ENCODE measurements at regions not wholly inside any gene's neighbourhood (a gene's known extent, or its start where the extent isn't known, plus 50 kb on each side); places are given as distances from the start of the nearest gene placed in this dataset.

DNA sequence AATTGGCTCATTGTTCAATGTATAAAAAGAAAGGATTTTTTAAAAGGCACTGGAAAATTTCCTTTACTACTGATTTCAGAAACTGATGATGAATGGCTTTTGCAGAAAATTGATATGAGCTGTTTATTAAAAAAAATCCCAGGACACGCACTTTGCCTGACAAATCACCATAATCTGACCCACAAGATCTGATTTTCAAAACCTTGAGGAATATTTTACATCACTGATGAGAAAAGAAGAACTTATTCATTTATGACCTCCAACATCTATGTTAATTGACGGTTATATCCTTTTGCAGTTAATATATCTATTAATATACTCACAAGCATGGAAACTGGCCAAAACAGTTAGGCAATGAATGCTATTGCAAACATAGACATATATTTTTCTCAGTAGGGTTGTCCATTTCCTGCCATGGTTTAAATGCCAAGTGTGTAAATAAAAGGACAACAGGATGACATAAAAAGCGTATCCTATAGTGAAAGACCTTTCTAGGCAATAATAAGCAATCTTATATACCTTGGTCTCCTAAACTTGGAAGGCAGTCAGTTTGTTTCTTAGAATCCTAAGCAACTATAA, 109.7 kb upstream of the SLC7A14 start:
- TF ChIP-seq, protein P1, sequence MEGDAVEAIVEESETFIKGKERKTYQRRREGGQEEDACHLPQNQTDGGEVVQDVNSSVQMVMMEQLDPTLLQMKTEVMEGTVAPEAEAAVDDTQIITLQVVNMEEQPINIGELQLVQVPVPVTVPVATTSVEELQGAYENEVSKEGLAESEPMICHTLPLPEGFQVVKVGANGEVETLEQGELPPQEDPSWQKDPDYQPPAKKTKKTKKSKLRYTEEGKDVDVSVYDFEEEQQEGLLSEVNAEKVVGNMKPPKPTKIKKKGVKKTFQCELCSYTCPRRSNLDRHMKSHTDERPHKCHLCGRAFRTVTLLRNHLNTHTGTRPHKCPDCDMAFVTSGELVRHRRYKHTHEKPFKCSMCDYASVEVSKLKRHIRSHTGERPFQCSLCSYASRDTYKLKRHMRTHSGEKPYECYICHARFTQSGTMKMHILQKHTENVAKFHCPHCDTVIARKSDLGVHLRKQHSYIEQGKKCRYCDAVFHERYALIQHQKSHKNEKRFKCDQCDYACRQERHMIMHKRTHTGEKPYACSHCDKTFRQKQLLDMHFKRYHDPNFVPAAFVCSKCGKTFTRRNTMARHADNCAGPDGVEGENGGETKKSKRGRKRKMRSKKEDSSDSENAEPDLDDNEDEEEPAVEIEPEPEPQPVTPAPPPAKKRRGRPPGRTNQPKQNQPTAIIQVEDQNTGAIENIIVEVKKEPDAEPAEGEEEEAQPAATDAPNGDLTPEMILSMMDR (IDR thresholded peaks at IDR 0.05; ENCODE audit: insufficient read depth, low read depth, low read length) = no peak
- TF ChIP-seq EZH2 (IDR thresholded peaks at IDR 0.05; ENCODE audit: insufficient read depth, low read length) = no peak
